SK-N-SH (cell line): ENCODE measurements at regions not wholly inside any gene's neighbourhood (a gene's known extent, or its start where the extent isn't known, plus 50 kb on each side); places are given as distances from the start of the nearest gene placed in this dataset.

Source experiments
- CTCF ChIA-PET: fragments of 300-600, 350-600 bp; formaldehyde crosslinking; extraction: SDS; loops from one replicate; lab custom pipeline; 2021; lab: Yijun Ruan, JAX
- POLR2A ChIA-PET: fragments of 350-600 bp; sonication (Branson Sonifier 250); formaldehyde crosslinking; extraction: SDS; loops from one replicate; lab custom pipeline; 2020; ENCODE audit warnings: antibody characterized with exemption, inconsistent platforms; lab: Yijun Ruan, JAX
- DNase-seq: peaks from one replicate; pipeline ENCODE4 v3.0.0; 2012
- H2AFZ ChIP-seq: fragments of 200-600 bp; sonication (generic); 2 replicates; pipeline ENCODE4 v1.8.1; 2016; ENCODE audit warnings: antibody characterized with exemption, mild to moderate bottlenecking, low read depth
- H3F3A ChIP-seq: fragments of 200-600 bp; sonication (generic); replicated peaks from 2 replicates; pipeline ENCODE3; 2016; ENCODE audit warnings: antibody characterized with exemption, mild to moderate bottlenecking; ENCODE audit not compliant: insufficient read depth
- H3K27ac ChIP-seq, 2 experiments: fragments of 200-500 bp in 1 of 2; fragments of 200-600 bp in 1 of 2; sonication (Bioruptor generic) in 1 of 2; sonication (generic), shearing (Covaris generic) in 1 of 2; 2 replicates each; pipeline versions ENCODE4 v1.5.1 to v1.6.1; 2014 to 2016; ENCODE audit warnings: low read depth in 2 of 2, inconsistent platforms in 1 of 2, low read length in 1 of 2, mild to moderate bottlenecking in 1 of 2, mixed read lengths in 1 of 2
- H3K27me3 ChIP-seq: fragments of 200-600 bp; sonication (generic), shearing (Covaris generic); 2 replicates; pipeline ENCODE4 v1.6.1; 2016; ENCODE audit warnings: mixed run types; ENCODE audit not compliant: insufficient read depth
- H3K36me3 ChIP-seq, 2 experiments: fragments of 200-500 bp in 1 of 2; fragments of 200-600 bp in 1 of 2; sonication (Bioruptor generic) in 1 of 2; sonication (generic) in 1 of 2; replicated peaks in 1 of 2; 2 replicates each; pipeline versions ENCODE3 to v1.5.1; 2014 to 2016; ENCODE audit warnings: low read length in 1 of 2, mild to moderate bottlenecking in 1 of 2; ENCODE audit not compliant: insufficient read depth in 2 of 2, control insufficient read depth in 1 of 2
- H3K4me1 ChIP-seq, 2 experiments: fragments of 200-500 bp in 1 of 2; fragments of 200-600 bp in 1 of 2; sonication (Bioruptor generic) in 1 of 2; sonication (generic), shearing (Covaris generic) in 1 of 2; 2 replicates each; pipeline versions ENCODE4 v1.5.1 to v1.6.1; 2014 to 2016; ENCODE audit warnings: low read depth in 1 of 2, low read length in 1 of 2, mixed run types in 1 of 2; ENCODE audit not compliant: insufficient read depth in 2 of 2, control insufficient read depth in 1 of 2
- H3K4me2 ChIP-seq: fragments of 200-600 bp; sonication (generic), shearing (Covaris generic); 2 replicates; pipeline ENCODE4 v1.6.1; 2017; ENCODE audit warnings: mixed run types
- H3K4me3 ChIP-seq, 2 experiments: fragments of 200-500 bp in 1 of 2; fragments of 200-600 bp in 1 of 2; sonication (Bioruptor generic) in 1 of 2; sonication (generic), shearing (Covaris generic) in 1 of 2; 2 replicates each; pipeline versions ENCODE4 v1.5.1 to v1.8.1; 2014 to 2016; ENCODE audit warnings: low read depth in 2 of 2, inconsistent platforms in 1 of 2, low read length in 1 of 2, mild to moderate bottlenecking in 1 of 2, mixed read lengths in 1 of 2, moderate library complexity in 1 of 2
- H3K79me2 ChIP-seq: fragments of 200-600 bp; sonication (generic); 2 replicates; pipeline ENCODE4 v1.8.1; 2017; ENCODE audit warnings: mild to moderate bottlenecking; ENCODE audit not compliant: insufficient read depth
- H3K9ac ChIP-seq: fragments of 200-600 bp; sonication (generic); 2 replicates; pipeline ENCODE4 v1.6.1; 2017; ENCODE audit warnings: mixed run types
- H3K9me2 ChIP-seq: fragments of 200-600 bp; sonication (generic); 2 replicates; pipeline ENCODE4 v1.6.1; 2017; ENCODE audit warnings: mixed run types
- H3K9me3 ChIP-seq: fragments of 200-600 bp; sonication (generic); 2 replicates; pipeline ENCODE4 v1.6.1; 2017; ENCODE audit warnings: mixed run types, mild to moderate bottlenecking, moderate library complexity
- H4K20me1 ChIP-seq: fragments of 200-600 bp; sonication (generic); 2 replicates; pipeline ENCODE4 v1.6.1; 2017; ENCODE audit warnings: mild to moderate bottlenecking, mixed run types; ENCODE audit not compliant: insufficient read depth
- CHD2 ChIP-seq: fragments of 150-350 bp; IDR thresholded peaks from 2 replicates; pipeline ENCODE4 v1.6.1; 2018; ENCODE audit warnings: low read length; ENCODE audit not compliant: partially characterized antibody
- CTCF ChIP-seq: fragments of 200-600 bp; sonication (generic); IDR thresholded peaks from 2 replicates; pipeline ENCODE4 v1.6.1; 2017; ENCODE audit warnings: antibody characterized with exemption, mild to moderate bottlenecking, moderate library complexity
- FOSL2 ChIP-seq: IDR thresholded peaks from 2 replicates; pipeline ENCODE4 v1.4.0; 2012; ENCODE audit warnings: low read depth, mild to moderate bottlenecking, moderate library complexity, borderline replicate concordance
- FOXJ3 ChIP-seq: sonication (generic); formaldehyde crosslinking; IDR thresholded peaks from 2 replicates; pipeline ENCODE4 v1.5.1; 2020; ENCODE audit warnings: mild to moderate bottlenecking, missing genetic modification reagents
- GABPA ChIP-seq: IDR thresholded peaks from 2 replicates; pipeline ENCODE4 v1.4.0; 2012; ENCODE audit warnings: low read depth, mild to moderate bottlenecking
- GATA2 ChIP-seq: sonication (generic); formaldehyde crosslinking; IDR thresholded peaks from 2 replicates; pipeline ENCODE4 v1.5.0; 2020; ENCODE audit warnings: mild to moderate bottlenecking, missing genetic modification reagents
- JUND ChIP-seq: IDR thresholded peaks from 2 replicates; pipeline ENCODE4 v1.4.0; 2012
- RCOR1 ChIP-seq: fragments of 150-350 bp; IDR thresholded peaks from 2 replicates; pipeline ENCODE4 v1.6.1; 2017; ENCODE audit warnings: antibody characterized with exemption, low read length
- RFX5 ChIP-seq: IDR thresholded peaks from 2 replicates; pipeline ENCODE4 v1.6.1; 2012; ENCODE audit warnings: mild to moderate bottlenecking, improper control_type of control experiment, low read length
- TCF12 ChIP-seq: IDR thresholded peaks from 2 replicates; pipeline ENCODE4 v1.4.0; 2012
- TEAD4 ChIP-seq: IDR thresholded peaks from 2 replicates; pipeline ENCODE4 v1.4.0; 2012; ENCODE audit warnings: mild to moderate bottlenecking, borderline replicate concordance; ENCODE audit not compliant: insufficient read depth
- ZBTB33 ChIP-seq: IDR thresholded peaks from 2 replicates; pipeline ENCODE4 v1.4.0; 2012; ENCODE audit warnings: low read depth, borderline replicate concordance
- WGBS: methylation state at CpG from one replicate; pipeline ENCODE4 v1.1.6; 2017; ENCODE audit warnings: low lambda C conversion rate; 5-methylcytosine and 5-hydroxymethylcytosine counted together
- TF ChIP-seq, protein P1 (sequence below): IDR thresholded peaks from 2 replicates; pipeline ENCODE4 v1.6.1; 2012; ENCODE audit warnings: mild to moderate bottlenecking, low read depth, low read length, moderate library complexity
- TF ChIP-seq, protein P2 (sequence below): fragments of 150-350 bp; IDR thresholded peaks from 2 replicates; pipeline ENCODE4 v1.6.1; 2016; ENCODE audit warnings: mild to moderate bottlenecking, low read depth, low read length

DNA sequence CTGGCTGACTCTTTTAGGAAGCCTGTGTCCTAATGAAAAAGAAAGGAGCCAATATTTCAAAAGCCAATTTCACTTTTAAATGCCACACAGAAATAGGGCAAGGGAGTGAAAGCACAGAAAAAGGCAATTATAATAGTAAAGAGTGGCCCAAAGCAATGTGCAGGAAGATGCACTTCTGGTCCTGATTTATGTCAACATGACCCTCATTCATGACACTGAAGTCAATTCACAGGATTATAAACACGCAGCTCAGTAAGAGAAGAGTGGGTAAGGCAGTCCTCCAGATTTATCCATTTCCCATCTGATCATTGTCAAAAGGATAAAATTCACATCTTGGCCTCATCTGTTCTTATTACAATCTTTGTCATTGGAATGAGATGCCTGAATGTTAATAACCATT is 1049.7 kb upstream of the RAG2 start:
- CTCF ChIA-PET: interaction anchor here (0.6 kb wide), 1 partner anchor 1833 kb away, joined by 4 read pairs; no protein-coding TSS in a partner anchor
- H4K20me1 ChIP-seq: no peaks in the 10 kb centered on the region
- H3K27ac ChIP-seq: no peak overlapping the region
- no peak for TF ChIP-seq GATA2
- TF ChIP-seq CTCF: no peak
- TF ChIP-seq FOSL2: no peak
- TF ChIP-seq, protein P1, sequence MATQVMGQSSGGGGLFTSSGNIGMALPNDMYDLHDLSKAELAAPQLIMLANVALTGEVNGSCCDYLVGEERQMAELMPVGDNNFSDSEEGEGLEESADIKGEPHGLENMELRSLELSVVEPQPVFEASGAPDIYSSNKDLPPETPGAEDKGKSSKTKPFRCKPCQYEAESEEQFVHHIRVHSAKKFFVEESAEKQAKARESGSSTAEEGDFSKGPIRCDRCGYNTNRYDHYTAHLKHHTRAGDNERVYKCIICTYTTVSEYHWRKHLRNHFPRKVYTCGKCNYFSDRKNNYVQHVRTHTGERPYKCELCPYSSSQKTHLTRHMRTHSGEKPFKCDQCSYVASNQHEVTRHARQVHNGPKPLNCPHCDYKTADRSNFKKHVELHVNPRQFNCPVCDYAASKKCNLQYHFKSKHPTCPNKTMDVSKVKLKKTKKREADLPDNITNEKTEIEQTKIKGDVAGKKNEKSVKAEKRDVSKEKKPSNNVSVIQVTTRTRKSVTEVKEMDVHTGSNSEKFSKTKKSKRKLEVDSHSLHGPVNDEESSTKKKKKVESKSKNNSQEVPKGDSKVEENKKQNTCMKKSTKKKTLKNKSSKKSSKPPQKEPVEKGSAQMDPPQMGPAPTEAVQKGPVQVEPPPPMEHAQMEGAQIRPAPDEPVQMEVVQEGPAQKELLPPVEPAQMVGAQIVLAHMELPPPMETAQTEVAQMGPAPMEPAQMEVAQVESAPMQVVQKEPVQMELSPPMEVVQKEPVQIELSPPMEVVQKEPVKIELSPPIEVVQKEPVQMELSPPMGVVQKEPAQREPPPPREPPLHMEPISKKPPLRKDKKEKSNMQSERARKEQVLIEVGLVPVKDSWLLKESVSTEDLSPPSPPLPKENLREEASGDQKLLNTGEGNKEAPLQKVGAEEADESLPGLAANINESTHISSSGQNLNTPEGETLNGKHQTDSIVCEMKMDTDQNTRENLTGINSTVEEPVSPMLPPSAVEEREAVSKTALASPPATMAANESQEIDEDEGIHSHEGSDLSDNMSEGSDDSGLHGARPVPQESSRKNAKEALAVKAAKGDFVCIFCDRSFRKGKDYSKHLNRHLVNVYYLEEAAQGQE: no peak
- TF ChIP-seq TEAD4: no peak
- no peak for TF ChIP-seq GABPA
- TF ChIP-seq JUND: no peak
- no peak for TF ChIP-seq FOXJ3 (CRISPR knock-in tag)
- no peak for TF ChIP-seq RCOR1
- TF ChIP-seq, protein P2, sequence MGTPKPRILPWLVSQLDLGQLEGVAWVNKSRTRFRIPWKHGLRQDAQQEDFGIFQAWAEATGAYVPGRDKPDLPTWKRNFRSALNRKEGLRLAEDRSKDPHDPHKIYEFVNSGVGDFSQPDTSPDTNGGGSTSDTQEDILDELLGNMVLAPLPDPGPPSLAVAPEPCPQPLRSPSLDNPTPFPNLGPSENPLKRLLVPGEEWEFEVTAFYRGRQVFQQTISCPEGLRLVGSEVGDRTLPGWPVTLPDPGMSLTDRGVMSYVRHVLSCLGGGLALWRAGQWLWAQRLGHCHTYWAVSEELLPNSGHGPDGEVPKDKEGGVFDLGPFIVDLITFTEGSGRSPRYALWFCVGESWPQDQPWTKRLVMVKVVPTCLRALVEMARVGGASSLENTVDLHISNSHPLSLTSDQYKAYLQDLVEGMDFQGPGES: no peak
- TF ChIP-seq CHD2: no peak
- no peak for TF ChIP-seq RFX5
- TF ChIP-seq ZBTB33: no peak
- no peak for TF ChIP-seq TCF12
- H3K9me3 ChIP-seq: no peaks in the 10 kb centered on the region
- DNase-seq: no peak
- no peaks in the 10 kb centered on the region for H3K9me2 ChIP-seq
- 0% methylated on average over 1 of the region's 1 CpG for WGBS
- no peaks in the 10 kb centered on the region for H3K36me3 ChIP-seq
- no peaks in the 10 kb centered on the region for H3K79me2 ChIP-seq
- H3K9ac ChIP-seq: no peak overlapping the region
- H3K4me2 ChIP-seq: no peak overlapping the region
- H3K27me3 ChIP-seq: no peaks in the 10 kb centered on the region
- no peaks in the 10 kb centered on the region for H3K4me1 ChIP-seq
- H2AFZ ChIP-seq: peak overlapping the region; percentile 44; the same call in 1 of the 2 replicates
- H3F3A ChIP-seq: no peaks in the 10 kb centered on the region
- no peak overlapping the region for H3K4me3 ChIP-seq
- POLR2A ChIA-PET: no interaction called here
